Mucosa of stomach (tissue), 1 donor: ENCODE measurements at regions not wholly inside any gene's neighbourhood (a gene's known extent, or its start where the extent isn't known, plus 50 kb on each side); places are given as distances from the start of the nearest gene placed in this dataset.
"Not testable (repeated sequence)": the region's sequence is repeated elsewhere in the genome, so short reads cannot be mapped to it uniquely, and the experiment has no call there.

ENCODE experiments used
- H3K27me3 ChIP-seq: one replicate; pipeline ENCODE4 v1.7.0; 2013; ENCODE audit warnings: mild to moderate bottlenecking, low read length; ENCODE audit not compliant: control insufficient read depth, insufficient read depth
- H3K36me3 ChIP-seq: one replicate; pipeline ENCODE4 v1.7.0; 2013; ENCODE audit warnings: low read length; ENCODE audit not compliant: control insufficient read depth, insufficient read depth
- H3K4me1 ChIP-seq: one replicate; pipeline ENCODE4 v1.7.0; 2013; ENCODE audit warnings: mild to moderate bottlenecking, low read length; ENCODE audit not compliant: control insufficient read depth, insufficient read depth
- H3K4me3 ChIP-seq: one replicate; pipeline ENCODE4 v1.7.0; 2013; ENCODE audit warnings: low read length
- H3K9ac ChIP-seq: one replicate; pipeline ENCODE4 v1.7.0; 2013; ENCODE audit warnings: mild to moderate bottlenecking, low read length, moderate library complexity
- H3K9me3 ChIP-seq: one replicate; pipeline ENCODE4 v1.7.0; 2013; ENCODE audit warnings: mild to moderate bottlenecking, low read length, moderate library complexity; ENCODE audit not compliant: control insufficient read depth
- donor health status: Pancreatic carcinoma.

DNA sequence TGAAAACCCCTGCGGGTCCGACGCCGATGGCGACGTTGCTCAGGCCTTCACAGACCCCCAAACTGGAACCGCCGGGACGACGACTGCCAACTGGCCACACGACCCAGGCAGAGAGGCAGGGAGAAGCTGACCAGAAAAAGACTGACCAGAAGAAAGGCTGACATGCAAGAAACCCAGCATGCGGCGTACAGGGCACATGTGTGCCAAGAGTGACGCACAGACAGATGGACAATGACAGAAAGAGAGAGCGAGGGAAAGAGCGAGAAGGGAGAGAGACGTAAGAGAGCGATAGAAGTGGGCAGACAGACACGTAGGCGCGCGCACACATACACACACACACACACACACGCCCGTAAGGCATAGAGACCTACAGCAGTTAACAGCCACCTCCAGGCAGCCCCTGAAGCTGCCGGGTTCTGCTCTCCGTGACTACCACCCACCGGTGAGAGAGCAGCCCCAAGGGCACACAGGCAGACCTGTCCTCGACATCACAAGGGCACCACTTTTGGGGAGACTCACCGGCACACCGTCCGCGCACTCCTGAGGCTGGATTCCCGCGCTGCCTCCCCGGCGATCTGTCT, 67.2 kb upstream of the ZNF527 start:
- Histone ChIP-seq H3K9ac (no peak overlapping the region), H3K9me3 (no peaks in the 10 kb centered on the region), H3K27me3 (no peaks in the 10 kb centered on the region), H3K4me3 (no peak overlapping the region), H3K4me1 (no peaks in the 10 kb centered on the region), H3K36me3 (no peaks in the 10 kb centered on the region)

DNA sequence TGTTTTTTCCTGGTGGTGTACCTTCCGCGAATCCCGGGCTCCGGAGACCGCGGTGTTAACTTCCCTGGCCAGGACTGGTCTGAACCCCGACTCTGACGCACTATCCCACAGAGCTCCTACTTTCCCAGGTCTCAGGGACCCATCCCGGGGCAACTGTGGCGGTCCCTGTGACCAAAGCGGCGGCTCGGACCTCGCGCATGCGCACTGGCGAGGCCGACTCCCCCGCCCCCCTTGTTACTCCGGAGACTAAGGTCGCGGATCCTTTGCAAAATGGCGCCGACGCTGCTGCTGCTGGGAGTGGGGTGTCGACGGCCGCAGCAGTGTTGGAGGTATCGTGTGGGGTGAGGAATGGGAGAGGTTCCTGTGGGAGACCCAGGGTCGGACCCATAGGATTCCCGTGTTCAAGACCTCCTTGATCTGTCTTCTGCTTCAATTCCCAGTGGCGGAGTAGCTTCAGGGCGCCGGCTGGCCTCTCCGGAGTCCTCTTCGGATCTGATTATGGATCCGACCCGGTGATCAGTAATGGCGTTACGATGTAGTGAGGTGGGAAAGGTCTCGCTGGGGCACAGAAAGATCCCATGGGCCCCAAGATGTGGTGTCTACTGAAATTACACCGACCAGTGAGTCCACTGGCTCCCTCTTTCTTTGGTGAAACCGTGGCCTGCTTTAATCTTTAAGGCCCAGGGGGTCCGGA, 66.6 kb upstream of the ZNF527 start:
- Histone ChIP-seq H3K9me3 (no peaks in the 10 kb centered on the region), H3K36me3 (no peaks in the 10 kb centered on the region), H3K27me3 (no peaks in the 10 kb centered on the region), H3K4me1 (no peaks in the 10 kb centered on the region), H3K4me3 (no peak overlapping the region), H3K9ac (no peak overlapping the region)

DNA sequence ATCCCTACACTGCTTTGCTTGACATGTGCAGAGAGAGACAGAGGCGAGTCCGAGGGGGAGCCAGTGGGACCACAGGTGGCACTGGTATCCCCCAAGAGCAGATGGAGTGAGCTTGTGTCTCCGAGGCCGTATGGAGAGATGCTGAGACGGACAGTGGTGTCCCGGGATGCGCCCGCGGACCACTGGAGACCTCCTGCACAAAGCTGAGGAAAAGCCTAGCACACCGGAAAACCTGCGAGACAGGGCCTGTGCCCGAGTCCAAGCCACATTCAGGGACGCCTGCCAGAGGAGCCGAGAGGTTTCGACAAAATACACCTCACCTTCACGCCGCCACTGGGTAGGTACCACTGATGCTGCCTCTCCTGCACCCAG, 66.0 kb upstream of the ZNF527 start:
- Histone ChIP-seq H3K9me3 (no peaks in the 10 kb centered on the region), H3K4me1 (no peaks in the 10 kb centered on the region), H3K9ac (no peak overlapping the region), H3K36me3 (no peaks in the 10 kb centered on the region), H3K4me3 (no peak overlapping the region), H3K27me3 (no peaks in the 10 kb centered on the region)

DNA sequence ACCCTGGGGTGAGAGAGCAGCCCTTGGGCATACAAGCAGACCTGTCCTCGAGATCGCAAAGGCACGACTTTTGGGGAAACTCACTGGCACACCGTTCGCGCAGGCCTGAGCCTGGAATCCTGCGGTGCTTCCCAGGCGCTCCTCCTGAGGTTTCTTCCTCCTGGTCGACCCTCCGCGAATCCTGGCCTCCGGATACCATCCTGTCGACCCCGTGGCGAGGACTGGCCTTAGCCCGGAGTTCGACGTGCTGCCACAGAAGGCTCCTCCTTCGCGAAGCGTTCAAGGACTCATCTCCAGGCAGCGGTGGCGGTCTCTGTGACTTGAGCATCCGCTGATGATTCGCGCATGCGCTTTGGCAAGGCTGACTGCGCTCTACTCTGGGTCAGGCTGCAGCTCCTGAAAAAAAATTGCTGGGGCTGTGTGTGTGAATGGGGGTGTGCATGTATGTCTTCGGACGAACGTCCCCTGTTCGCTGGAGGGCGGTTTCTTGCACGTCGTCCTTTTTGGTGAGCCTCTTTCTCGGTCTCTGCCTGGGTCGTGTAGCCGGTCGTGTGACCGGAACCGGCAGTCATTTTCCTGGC, 64.4 kb upstream of the ZNF527 start:
- Histone ChIP-seq H3K36me3 (no peaks in the 10 kb centered on the region), H3K9me3 (no peaks in the 10 kb centered on the region), H3K4me3 (no peak overlapping the region), H3K27me3 (no peaks in the 10 kb centered on the region), H3K9ac (no peak overlapping the region), H3K4me1 (no peaks in the 10 kb centered on the region)

DNA sequence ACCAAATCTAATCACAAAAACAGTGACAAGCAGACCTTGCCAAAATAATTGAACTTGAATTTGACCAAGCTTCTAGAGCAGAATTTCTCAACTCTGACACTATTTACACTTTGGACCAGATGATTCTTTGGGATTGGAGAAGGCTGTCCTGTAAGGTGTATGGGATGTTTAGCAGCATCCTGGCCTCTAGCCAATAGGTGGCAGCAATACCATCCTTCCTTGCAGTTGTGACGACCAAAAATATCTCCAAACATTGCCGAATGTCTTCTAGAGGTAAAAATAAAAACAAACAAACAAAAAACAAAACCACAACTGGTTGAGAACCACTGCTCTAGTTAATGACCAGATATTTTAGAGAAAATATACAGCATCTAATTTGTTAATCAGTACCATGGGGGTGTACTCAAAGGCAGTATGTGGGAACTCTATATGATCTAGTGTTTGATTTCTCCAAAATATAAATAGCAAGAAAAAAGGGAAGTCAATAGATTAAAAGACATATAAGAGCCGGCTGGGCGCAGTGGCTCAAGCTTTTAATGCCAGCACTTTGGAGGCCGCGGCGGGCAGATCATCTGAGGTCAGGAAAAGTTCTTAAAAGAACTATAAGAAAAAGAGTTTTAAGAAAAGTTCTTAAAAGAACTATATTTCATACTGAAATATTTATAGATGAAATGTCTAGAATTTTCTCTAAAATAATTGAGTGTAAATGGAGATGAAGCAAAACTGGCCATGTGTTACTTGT, 60.9 kb upstream of the ZNF527 start:
- Histone ChIP-seq H3K36me3 (no peaks in the 10 kb centered on the region), H3K9me3 (no peaks in the 10 kb centered on the region), H3K4me3 (no peak overlapping the region), H3K4me1 (no peaks in the 10 kb centered on the region), H3K27me3 (no peaks in the 10 kb centered on the region), H3K9ac (no peak overlapping the region)

DNA sequence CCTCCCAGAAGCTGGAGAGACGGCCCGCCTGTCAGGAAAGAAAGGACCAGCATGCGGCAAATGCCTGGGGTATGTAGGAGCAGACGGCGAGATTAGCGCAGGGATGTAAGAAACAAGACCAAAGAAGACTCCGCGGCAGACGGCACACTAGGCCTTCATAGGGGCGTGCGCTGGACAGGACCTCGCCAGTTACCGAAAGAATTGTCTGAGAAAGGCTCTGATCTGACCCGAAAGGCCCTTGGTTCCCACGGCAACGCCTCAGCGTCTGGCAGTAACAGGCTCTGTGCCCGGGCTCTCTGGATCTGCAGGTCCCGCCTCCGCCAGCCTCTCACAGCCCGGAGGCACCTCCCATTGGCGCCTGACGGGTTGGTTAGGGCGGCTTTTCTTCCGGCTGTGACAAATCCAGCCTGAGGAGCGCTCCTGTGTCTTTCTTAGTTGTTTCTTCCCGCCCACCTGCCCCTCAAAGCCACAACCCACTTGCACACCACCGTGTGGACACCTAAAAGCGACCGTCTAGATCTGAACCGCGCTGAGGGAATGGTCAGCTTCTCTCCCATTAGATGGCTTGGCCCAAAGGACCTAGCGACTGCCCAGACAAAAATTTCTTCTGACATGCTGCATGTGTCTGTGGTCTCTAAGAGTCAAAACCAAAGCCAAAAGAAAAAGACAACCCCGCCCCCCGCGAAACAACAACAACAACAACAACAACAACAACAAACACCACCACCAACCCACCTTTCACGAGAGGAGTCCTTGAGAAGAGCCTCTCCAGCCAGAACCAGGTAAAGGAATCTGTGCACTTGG, 58.2 kb upstream of the ZNF527 start:
- Histone ChIP-seq H3K4me3 (peak overlapping the region; percentile 58), H3K9ac (peak overlapping the region; percentile 62)
- H3K9me3 ChIP-seq, H3K27me3 ChIP-seq, H3K4me1 ChIP-seq, H3K36me3 ChIP-seq: not testable (repeated sequence)

DNA sequence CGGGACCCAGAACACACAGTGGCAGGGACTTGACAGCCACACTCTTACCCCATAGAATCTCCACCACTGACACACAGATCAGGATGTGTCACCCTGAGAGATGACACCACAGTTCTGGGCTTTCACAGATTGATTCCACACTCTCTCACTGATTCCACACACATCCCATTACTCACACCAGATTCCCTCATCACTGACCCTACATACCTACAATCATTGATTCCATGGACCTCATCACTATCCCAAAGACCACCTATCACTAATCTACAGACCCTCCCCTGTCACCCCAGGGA, 57.6 kb upstream of the ZNF527 start:
- Histone ChIP-seq H3K4me1 (no peaks in the 10 kb centered on the region), H3K27me3 (no peaks in the 10 kb centered on the region), H3K36me3 (no peaks in the 10 kb centered on the region), H3K4me3 (peak overlapping the region; percentile 58), H3K9me3 (no peaks in the 10 kb centered on the region), H3K9ac (peak overlapping the region; percentile 62)

DNA sequence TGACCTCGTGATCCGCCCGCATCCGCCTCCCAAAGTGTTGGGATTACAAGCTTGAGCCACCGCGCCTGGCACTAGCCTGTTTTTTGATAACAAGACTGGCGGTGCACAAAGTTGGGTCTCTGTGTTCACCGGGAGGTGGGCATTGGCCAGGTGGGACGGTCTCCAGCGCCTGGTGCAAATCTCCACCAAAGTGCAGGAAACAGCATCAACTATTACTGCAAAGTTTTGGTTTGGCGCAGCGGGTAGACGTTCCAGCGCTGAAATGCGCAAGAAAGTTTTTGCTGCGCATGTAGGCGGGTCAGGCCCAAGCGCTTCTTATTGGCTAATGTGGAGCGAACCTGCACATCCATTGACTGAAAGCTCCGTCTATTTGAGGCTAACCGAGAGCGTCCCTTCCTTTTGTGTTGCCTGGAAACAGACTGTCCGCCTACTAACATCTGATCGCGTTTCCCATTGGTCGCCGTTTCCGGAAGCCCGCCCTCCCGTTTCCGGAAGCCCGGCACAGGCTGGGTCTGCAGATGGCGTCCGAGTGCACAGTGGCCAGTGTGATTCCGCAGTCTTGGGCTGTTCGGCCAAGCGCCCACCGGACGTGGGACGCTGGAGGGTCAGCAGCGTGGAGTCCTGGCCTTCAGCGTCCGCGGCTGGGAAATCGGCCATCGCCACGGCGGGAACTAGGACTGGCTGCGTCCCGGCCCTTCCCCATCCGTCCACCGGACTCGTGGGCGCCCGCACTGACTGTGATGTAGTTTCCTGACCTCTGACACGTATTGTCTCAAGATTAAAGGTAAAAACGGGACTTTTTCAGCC, 53.3 kb upstream of the ZNF527 start:
- no peaks in the 10 kb centered on the region for H3K4me1 ChIP-seq
- H3K9ac ChIP-seq: peak overlapping the region; percentile 83
- H3K4me3 ChIP-seq: peak overlapping the region; percentile 93
- no peaks in the 10 kb centered on the region for H3K9me3 ChIP-seq
- H3K36me3 ChIP-seq: no peaks in the 10 kb centered on the region
- no peaks in the 10 kb centered on the region for H3K27me3 ChIP-seq

DNA sequence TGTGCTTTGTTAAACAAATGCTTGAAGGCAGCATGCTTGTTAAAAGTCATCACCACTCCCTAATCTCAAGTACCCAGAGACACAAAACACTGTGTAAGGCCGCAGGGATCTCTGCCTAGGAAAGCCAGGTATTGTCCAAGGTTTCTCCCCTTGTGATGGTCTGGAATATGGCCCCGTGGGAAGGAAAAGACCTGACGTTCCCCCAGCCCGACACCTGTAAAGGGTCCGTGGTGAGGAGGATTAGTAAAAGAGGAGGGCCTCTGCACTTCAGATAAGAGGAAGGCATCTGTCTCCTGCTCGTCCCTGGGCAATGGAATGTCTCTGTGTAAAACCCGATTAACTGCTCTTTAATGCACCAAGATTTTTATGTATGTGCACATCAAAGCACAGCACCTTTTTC, 49.9 kb upstream of the ZNF527 start:
- not testable (repeated sequence) for H3K36me3 ChIP-seq, H3K9ac ChIP-seq, H3K4me3 ChIP-seq, H3K4me1 ChIP-seq, H3K27me3 ChIP-seq, H3K9me3 ChIP-seq
